HEK293T (cell line): ENCODE measurements at regions not wholly inside any gene's neighbourhood (a gene's known extent, or its start where the extent isn't known, plus 50 kb on each side); places are given as distances from the start of the nearest gene placed in this dataset.
A peak's percentile ranks its signal among the peaks of the same experiment; 100 is the strongest.

Experiments used
- CTCF ChIA-PET: fragments of 350-600 bp; formaldehyde crosslinking; extraction: SDS; loops from one replicate; lab custom pipeline; 2021; ENCODE audit warnings: antibody characterized with exemption, inconsistent platforms; lab: Yijun Ruan, JAX
- POLR2A ChIA-PET: fragments of 350-600 bp; formaldehyde crosslinking; extraction: SDS; loops from one replicate; lab custom pipeline; 2020; ENCODE audit warnings: antibody characterized with exemption, inconsistent platforms; lab: Yijun Ruan, JAX
- DNase-seq: peaks from one replicate; pipeline ENCODE4 v3.0.0; 2012; ENCODE audit warnings: mixed read lengths; ENCODE audit errors: extremely low spot score
- ARNT ChIP-seq: fragments of 450-650 bp; IDR thresholded peaks from 2 replicates; pipeline ENCODE4 v1.6.1; 2017; ENCODE audit warnings: mild to moderate bottlenecking
- BHLHE40 ChIP-seq: fragments of 450-650 bp; IDR thresholded peaks from 2 replicates; pipeline ENCODE4 v1.6.1; 2016; ENCODE audit warnings: mild to moderate bottlenecking, moderate library complexity, borderline replicate concordance
- CTBP1 ChIP-seq: fragments of 450-650 bp; IDR thresholded peaks from 2 replicates; pipeline ENCODE4 v1.6.1; 2016; ENCODE audit warnings: borderline replicate concordance
- ELF4 ChIP-seq: fragments of 450-650 bp; IDR thresholded peaks from 2 replicates; pipeline ENCODE4 v1.6.1; 2017; ENCODE audit warnings: antibody characterized with exemption
- FOXA1 ChIP-seq: fragments of 450-650 bp; IDR thresholded peaks from 2 replicates; pipeline ENCODE4 v1.6.1; 2016; ENCODE audit warnings: mild to moderate bottlenecking
- FOXK2 ChIP-seq: fragments of 450-650 bp; IDR thresholded peaks from 2 replicates; pipeline ENCODE4 v1.6.1; 2016; ENCODE audit warnings: mild to moderate bottlenecking
- FOXM1 ChIP-seq: fragments of 450-650 bp; IDR thresholded peaks from 2 replicates; pipeline ENCODE4 v1.6.1; 2017; ENCODE audit warnings: mild to moderate bottlenecking, borderline replicate concordance
- HDGF ChIP-seq: fragments of 450-650 bp; IDR thresholded peaks from 2 replicates; pipeline ENCODE4 v1.6.1; 2017; ENCODE audit warnings: antibody characterized with exemption, borderline replicate concordance
- L3MBTL2 ChIP-seq: fragments of 450-650 bp; conservative IDR thresholded peaks from 2 replicates; pipeline ENCODE4 v1.6.1; 2016; ENCODE audit warnings: mild to moderate bottlenecking
- LEF1 ChIP-seq: fragments of 450-650 bp; IDR thresholded peaks from 2 replicates; pipeline ENCODE4 v1.6.1; 2017; ENCODE audit warnings: mild to moderate bottlenecking, borderline replicate concordance
- NFRKB ChIP-seq: fragments of 450-650 bp; IDR thresholded peaks from 2 replicates; pipeline ENCODE4 v1.6.1; 2016; ENCODE audit warnings: mild to moderate bottlenecking, moderate library complexity
- SP1 ChIP-seq: fragments of 450-650 bp; IDR thresholded peaks from 2 replicates; pipeline ENCODE4 v1.6.1; 2017
- SUZ12 ChIP-seq: fragments of 450-650 bp; IDR thresholded peaks from 2 replicates; pipeline ENCODE4 v1.6.1; 2016; ENCODE audit warnings: mild to moderate bottlenecking
- TARDBP ChIP-seq: fragments of 450-650 bp; IDR thresholded peaks from 2 replicates; pipeline ENCODE4 v1.6.1; 2016
- ZNF384 ChIP-seq: fragments of 450-650 bp; IDR thresholded peaks from 2 replicates; pipeline ENCODE4 v1.6.1; 2016
- TF ChIP-seq, protein P1 (sequence below): fragments of 450-650 bp; IDR thresholded peaks from 2 replicates; pipeline ENCODE4 v1.6.1; 2016

DNA sequence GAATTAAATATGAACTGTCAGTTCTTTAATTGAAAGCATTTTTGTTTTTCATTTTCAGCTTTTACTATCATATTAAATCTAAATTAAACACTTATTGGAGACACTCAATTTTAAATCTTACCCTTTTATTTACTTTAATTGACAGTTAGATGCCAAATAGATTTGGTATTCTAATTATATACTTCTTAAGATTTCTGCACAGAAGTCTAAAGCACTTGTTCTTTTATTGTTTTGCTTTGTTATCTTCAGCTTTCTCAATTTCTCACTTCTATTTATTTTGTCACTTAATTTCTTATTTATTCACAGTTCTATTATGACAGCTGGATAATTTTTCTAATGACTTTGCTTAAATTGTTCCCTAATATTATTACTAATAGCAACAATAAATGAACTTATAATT is 1397.3 kb upstream of the MIR17HG start:
- DNase-seq: no peak
- no peak for TF ChIP-seq BHLHE40
- TF ChIP-seq CTBP1: no peak
- TF ChIP-seq HDGF: no peak
- TF ChIP-seq LEF1: no peak
- TF ChIP-seq SUZ12: no peak
- no peak for TF ChIP-seq FOXK2
- no peak for TF ChIP-seq L3MBTL2
- no peak for TF ChIP-seq ELF4
- no peak for TF ChIP-seq FOXM1
- no peak for TF ChIP-seq ARNT
- no peak for TF ChIP-seq TARDBP
- no peak for TF ChIP-seq ZNF384
- POLR2A ChIA-PET: no interaction called here
- CTCF ChIA-PET: no interaction called here

DNA sequence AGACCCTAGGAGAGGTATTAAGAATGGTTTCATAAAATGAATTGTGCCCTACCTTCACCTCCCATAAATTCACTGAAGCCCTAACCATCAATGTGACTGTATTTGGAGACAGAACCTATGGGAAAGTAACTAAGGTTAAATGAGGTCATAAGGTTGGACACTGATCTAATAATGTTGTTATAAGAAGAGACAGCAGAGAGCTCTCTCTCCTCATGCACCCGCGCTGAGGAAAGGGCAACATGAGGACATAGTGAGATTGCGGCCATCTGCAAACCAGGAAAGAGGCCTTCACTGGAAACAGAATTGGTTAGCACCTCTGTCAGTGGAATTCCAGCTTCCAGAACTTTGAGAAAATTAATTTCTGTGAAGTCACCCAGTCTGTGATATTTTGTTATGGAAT is 1396.1 kb upstream of the MIR17HG start:
- CTCF ChIA-PET: no interaction called here
- POLR2A ChIA-PET: no interaction called here
- TF ChIP-seq ZNF384: no peak
- TF ChIP-seq BHLHE40: no peak
- TF ChIP-seq FOXM1: no peak
- TF ChIP-seq CTBP1: no peak
- no peak for TF ChIP-seq LEF1
- no peak for TF ChIP-seq TARDBP
- no peak for TF ChIP-seq FOXK2
- TF ChIP-seq SP1: no peak
- TF ChIP-seq L3MBTL2: no peak
- TF ChIP-seq, protein P1, sequence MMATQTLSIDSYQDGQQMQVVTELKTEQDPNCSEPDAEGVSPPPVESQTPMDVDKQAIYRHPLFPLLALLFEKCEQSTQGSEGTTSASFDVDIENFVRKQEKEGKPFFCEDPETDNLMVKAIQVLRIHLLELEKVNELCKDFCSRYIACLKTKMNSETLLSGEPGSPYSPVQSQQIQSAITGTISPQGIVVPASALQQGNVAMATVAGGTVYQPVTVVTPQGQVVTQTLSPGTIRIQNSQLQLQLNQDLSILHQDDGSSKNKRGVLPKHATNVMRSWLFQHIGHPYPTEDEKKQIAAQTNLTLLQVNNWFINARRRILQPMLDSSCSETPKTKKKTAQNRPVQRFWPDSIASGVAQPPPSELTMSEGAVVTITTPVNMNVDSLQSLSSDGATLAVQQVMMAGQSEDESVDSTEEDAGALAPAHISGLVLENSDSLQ: no peak
- no peak for TF ChIP-seq ARNT
- no peak for TF ChIP-seq SUZ12
- TF ChIP-seq NFRKB: no peak
- no peak for TF ChIP-seq FOXA1
- no peak for TF ChIP-seq HDGF
- no peak for TF ChIP-seq ELF4
- no peak for DNase-seq

DNA sequence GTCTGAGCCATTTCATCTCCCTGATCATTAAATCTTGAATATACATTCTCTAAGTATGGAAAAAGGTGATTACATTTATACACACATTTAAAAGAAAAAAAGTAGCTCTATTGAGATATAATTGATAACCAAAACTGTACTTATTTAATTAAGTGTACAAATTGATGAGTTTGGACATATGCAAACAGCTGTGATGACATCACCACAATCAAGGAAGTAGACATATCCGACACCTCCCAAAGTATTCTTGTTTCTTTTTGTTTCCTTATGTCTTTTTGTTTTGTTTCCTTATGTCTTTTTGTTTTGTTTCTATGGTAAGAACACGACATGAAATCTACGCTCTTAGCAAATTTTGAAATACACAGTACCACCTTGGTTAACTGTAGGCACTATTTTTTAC is 1393.9 kb upstream of the MIR17HG start:
- DNase-seq: no peak
- ChIA-PET CTCF (no interaction called here), POLR2A (no interaction called here)
- no peak for TF ChIP-seq BHLHE40
- no peak for TF ChIP-seq SP1
- no peak for TF ChIP-seq NFRKB

DNA sequence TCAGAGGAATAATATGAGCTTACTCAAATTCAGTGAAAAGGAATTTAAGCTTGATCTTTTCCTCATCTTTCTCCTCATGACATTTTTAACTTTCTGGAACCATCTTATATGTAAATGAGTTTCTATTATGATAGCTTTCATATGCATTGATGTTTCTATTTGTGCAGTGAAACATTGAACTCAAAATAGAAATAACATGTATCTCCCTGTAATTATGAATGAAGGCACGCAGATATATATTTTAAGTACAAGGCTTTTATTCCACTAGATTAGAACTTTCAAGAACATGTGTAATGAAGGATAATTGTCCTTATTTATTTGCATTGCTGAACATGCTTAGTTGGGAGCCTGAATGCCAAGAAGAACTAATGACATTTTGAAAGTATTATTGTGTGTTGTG is 1391.7 kb upstream of the MIR17HG start:
- TF ChIP-seq FOXA1 (no peak), ELF4 (no peak), TARDBP (no peak), FOXM1 (no peak), SUZ12 (no peak), BHLHE40 (no peak), SP1 (no peak), FOXK2 (no peak)
- TF ChIP-seq, protein P1: no peak
- ChIA-PET CTCF (no interaction called here), POLR2A (no interaction called here)
- no peak for DNase-seq

DNA sequence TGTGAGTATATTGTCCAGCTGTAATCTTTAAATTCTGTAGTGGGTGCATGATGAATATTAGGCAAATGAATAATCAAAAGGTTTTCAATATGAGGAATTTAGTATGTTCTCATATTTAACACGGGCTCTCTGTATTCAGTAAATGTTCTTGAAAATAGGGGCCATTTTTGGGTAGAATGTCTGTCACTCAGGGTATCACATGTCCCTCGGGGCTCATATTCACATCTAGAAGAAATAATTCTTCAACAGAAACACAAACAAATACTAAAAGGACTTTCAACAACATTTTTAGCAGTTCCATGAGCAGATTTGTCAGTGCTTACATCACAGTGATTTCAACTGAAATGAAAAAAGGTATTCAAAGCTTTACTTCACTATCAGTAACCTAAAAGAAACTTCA is 1388.4 kb upstream of the MIR17HG start:
- ChIA-PET POLR2A (no interaction called here), CTCF (no interaction called here)
- no peak for TF ChIP-seq SP1
- TF ChIP-seq, protein P1: peak; percentile 91
- DNase-seq: no peak

DNA sequence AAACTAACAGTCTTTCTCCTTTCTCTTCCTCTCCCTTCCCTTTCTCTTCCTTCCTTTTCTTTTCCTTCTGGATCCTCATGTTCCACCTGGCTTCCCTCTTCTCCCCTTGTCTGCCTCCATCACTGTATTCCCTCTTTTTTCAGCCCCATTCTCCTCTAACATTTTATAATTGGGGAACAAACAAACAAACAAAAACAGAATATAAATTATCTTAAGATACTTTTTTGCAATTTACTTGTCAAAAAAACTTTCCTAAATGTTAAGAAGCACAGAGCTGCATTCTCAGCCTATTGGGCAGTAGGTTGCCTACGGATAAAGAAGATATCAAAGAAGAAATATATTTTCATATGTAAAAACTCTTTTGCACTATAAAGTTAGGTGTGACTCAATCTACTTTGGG is 1382.2 kb upstream of the MIR17HG start:
- DNase-seq: no peak
- no peak for TF ChIP-seq LEF1
- TF ChIP-seq FOXK2: no peak
- no peak for TF ChIP-seq HDGF
- no peak for TF ChIP-seq FOXA1
- TF ChIP-seq ARNT: no peak
- TF ChIP-seq CTBP1: no peak
- ChIA-PET POLR2A (no interaction called here), CTCF (no interaction called here)

DNA sequence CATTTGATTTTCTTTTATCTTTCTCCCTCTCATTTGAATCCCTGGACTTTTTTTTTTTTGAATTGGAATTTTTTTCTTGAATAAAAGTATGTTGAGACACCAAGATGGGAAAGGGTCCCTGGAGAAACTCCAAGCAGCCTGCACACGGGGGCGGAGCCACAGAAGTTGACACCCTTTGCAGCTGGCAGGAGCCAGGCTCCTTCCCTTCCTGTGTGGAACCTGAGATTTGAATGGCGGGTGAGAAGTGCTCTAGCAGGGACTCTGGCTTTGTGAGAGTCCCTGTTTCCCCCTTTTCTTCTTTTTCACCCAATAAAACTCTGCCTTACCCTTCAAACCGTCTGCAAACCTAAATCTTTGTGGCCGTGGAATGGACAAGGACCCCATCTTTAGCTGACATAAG is 1381.0 kb upstream of the MIR17HG start:
- TF ChIP-seq ARNT: no peak
- TF ChIP-seq ELF4: no peak
- TF ChIP-seq CTBP1: no peak
- TF ChIP-seq FOXM1: no peak
- TF ChIP-seq NFRKB: no peak
- no peak for TF ChIP-seq SUZ12
- TF ChIP-seq FOXA1: no peak
- TF ChIP-seq L3MBTL2: no peak
- TF ChIP-seq FOXK2: no peak
- no peak for TF ChIP-seq BHLHE40
- no peak for TF ChIP-seq ZNF384
- TF ChIP-seq TARDBP: no peak
- TF ChIP-seq LEF1: no peak
- TF ChIP-seq, protein P1: no peak
- no peak for TF ChIP-seq HDGF
- no peak for TF ChIP-seq SP1
- CTCF ChIA-PET: no interaction called here
- POLR2A ChIA-PET: no interaction called here
- DNase-seq: no peak
